Thyroid gland (tissue), 4 donors: ENCODE measurements at regions not wholly inside any gene's neighbourhood (a gene's known extent, or its start where the extent isn't known, plus 50 kb on each side); places are given as distances from the start of the nearest gene placed in this dataset.

Experiments
- POLR2A ChIP-seq, 2 donors: fragments of 450-650 bp; IDR thresholded peaks; one replicate each; pipeline ENCODE4 v1.6.1; 2017; ENCODE audit warnings: antibody characterized with exemption in 2 of 2, mild to moderate bottlenecking in 2 of 2, moderate library complexity in 1 of 2
- TF ChIP-seq, protein P1 (sequence below), 6 experiments: fragments of 200-600 bp in 3 of 6; fragments of 450-650 bp in 3 of 6; sonication (generic) in 3 of 6; IDR thresholded peaks; one replicate each; pipeline ENCODE4 v1.5.1; 2016 to 2019; ENCODE audit warnings: antibody characterized with exemption in 6 of 6, mild to moderate bottlenecking in 2 of 6, inconsistent platforms in 1 of 6, moderate library complexity in 1 of 6

DNA sequence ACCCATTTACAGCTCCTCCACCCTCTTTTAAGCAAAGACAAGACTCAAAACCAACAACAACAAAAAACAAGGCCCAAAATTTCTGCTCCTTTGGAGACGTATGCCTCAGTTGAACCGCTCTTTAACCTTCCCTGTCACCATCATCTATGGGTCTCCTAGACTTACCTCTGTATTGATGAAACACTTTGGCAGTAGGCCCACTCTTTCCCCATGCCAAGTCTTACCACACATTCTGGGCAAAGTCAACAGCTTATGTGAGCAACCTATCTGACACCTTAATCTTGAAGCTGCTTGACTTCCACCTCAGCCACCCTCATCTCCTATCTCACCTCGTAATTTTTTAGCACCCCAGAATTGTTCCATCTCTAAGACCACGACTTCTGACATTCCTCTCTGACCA lies 99.7 kb upstream of the CXorf66 start:
- no peak for TF ChIP-seq POLR2A (IDR thresholded peaks at IDR 0.05)
- TF ChIP-seq, protein P1, sequence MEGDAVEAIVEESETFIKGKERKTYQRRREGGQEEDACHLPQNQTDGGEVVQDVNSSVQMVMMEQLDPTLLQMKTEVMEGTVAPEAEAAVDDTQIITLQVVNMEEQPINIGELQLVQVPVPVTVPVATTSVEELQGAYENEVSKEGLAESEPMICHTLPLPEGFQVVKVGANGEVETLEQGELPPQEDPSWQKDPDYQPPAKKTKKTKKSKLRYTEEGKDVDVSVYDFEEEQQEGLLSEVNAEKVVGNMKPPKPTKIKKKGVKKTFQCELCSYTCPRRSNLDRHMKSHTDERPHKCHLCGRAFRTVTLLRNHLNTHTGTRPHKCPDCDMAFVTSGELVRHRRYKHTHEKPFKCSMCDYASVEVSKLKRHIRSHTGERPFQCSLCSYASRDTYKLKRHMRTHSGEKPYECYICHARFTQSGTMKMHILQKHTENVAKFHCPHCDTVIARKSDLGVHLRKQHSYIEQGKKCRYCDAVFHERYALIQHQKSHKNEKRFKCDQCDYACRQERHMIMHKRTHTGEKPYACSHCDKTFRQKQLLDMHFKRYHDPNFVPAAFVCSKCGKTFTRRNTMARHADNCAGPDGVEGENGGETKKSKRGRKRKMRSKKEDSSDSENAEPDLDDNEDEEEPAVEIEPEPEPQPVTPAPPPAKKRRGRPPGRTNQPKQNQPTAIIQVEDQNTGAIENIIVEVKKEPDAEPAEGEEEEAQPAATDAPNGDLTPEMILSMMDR (IDR thresholded peaks at IDR 0.05), result no peak
